HL-60 (cell line): ENCODE measurements at regions not wholly inside any gene's neighbourhood (a gene's known extent, or its start where the extent isn't known, plus 50 kb on each side); places are given as distances from the start of the nearest gene placed in this dataset.
"Not testable (repeated sequence)": the region's sequence is repeated elsewhere in the genome, so short reads cannot be mapped to it uniquely, and the experiment has no call there.

Experiments used
- DNase-seq, 2 experiments: peaks; one replicate each; pipeline ENCODE4 v3.0.0-alpha.2; 2010 to 2020; ENCODE audit warnings: low read depth in 1 of 2, low spot score in 1 of 2
- H3K27ac ChIP-seq: fragments of 250-450 bp; sonication (Bioruptor Pico); replicated peaks from 2 replicates; pipeline ENCODE4 v1.5.1; 2020; ENCODE audit warnings: mild to moderate bottlenecking, moderate library complexity
- H3K27me3 ChIP-seq: fragments of 250-450 bp; sonication (Bioruptor Pico); 2 replicates; pipeline ENCODE4 v1.5.1; 2021; ENCODE audit warnings: mild to moderate bottlenecking, moderate library complexity; ENCODE audit not compliant: insufficient read depth, poor library complexity, severe bottlenecking
- H3K4me3 ChIP-seq: replicated peaks from 2 replicates; pipeline ENCODE4 v1.5.1; 2011; ENCODE audit warnings: mild to moderate bottlenecking, control low read depth, low read length; ENCODE audit not compliant: insufficient read depth
- GABPA ChIP-seq: IDR thresholded peaks from 2 replicates; pipeline ENCODE4 v1.6.1; 2012; ENCODE audit warnings: low read depth
- POLR2AphosphoS5 ChIP-seq: IDR thresholded peaks from 2 replicates; pipeline ENCODE4 v1.6.1; 2012; ENCODE audit warnings: low read depth
- SPI1 ChIP-seq: IDR thresholded peaks from 2 replicates; pipeline ENCODE4 v1.6.1; 2012; ENCODE audit warnings: low read depth, mild to moderate bottlenecking, borderline replicate concordance
- TF ChIP-seq, protein P1 (sequence below): IDR thresholded peaks from 2 replicates; pipeline ENCODE4 v1.6.1; 2012; ENCODE audit warnings: low read depth; ENCODE audit not compliant: insufficient replicate concordance
- TF ChIP-seq, protein P2 (sequence below): IDR thresholded peaks from one replicate; pipeline ENCODE4 v1.5.1; 2011; ENCODE audit warnings: low read length, control low read depth, inconsistent platforms; ENCODE audit not compliant: insufficient read depth

DNA sequence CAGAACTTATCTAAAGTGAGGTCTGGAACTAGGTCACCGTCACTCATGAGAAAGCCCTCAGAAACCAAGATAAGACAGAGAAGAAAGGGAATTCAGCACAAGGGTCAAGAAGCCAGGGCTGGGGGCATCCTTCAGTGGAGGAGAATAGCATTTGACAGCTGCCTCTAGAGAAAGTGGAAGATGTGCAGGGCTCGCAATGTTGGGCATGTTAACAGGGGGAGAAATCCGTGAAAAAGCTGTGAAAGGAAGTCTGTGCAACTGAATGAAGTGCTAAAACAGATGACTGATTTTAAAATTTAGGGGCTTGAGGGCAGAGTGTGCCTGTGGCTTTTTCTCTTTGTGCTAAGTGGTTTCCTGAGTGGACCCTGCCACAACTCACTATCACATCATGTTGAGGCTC is 97.7 kb upstream of the IFNG-AS1 start:
- no peak for TF ChIP-seq GABPA
- TF ChIP-seq, protein P1, sequence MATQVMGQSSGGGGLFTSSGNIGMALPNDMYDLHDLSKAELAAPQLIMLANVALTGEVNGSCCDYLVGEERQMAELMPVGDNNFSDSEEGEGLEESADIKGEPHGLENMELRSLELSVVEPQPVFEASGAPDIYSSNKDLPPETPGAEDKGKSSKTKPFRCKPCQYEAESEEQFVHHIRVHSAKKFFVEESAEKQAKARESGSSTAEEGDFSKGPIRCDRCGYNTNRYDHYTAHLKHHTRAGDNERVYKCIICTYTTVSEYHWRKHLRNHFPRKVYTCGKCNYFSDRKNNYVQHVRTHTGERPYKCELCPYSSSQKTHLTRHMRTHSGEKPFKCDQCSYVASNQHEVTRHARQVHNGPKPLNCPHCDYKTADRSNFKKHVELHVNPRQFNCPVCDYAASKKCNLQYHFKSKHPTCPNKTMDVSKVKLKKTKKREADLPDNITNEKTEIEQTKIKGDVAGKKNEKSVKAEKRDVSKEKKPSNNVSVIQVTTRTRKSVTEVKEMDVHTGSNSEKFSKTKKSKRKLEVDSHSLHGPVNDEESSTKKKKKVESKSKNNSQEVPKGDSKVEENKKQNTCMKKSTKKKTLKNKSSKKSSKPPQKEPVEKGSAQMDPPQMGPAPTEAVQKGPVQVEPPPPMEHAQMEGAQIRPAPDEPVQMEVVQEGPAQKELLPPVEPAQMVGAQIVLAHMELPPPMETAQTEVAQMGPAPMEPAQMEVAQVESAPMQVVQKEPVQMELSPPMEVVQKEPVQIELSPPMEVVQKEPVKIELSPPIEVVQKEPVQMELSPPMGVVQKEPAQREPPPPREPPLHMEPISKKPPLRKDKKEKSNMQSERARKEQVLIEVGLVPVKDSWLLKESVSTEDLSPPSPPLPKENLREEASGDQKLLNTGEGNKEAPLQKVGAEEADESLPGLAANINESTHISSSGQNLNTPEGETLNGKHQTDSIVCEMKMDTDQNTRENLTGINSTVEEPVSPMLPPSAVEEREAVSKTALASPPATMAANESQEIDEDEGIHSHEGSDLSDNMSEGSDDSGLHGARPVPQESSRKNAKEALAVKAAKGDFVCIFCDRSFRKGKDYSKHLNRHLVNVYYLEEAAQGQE, result no peak
- TF ChIP-seq POLR2AphosphoS5, result no peak
- TF ChIP-seq SPI1, result no peak
- TF ChIP-seq, protein P2, sequence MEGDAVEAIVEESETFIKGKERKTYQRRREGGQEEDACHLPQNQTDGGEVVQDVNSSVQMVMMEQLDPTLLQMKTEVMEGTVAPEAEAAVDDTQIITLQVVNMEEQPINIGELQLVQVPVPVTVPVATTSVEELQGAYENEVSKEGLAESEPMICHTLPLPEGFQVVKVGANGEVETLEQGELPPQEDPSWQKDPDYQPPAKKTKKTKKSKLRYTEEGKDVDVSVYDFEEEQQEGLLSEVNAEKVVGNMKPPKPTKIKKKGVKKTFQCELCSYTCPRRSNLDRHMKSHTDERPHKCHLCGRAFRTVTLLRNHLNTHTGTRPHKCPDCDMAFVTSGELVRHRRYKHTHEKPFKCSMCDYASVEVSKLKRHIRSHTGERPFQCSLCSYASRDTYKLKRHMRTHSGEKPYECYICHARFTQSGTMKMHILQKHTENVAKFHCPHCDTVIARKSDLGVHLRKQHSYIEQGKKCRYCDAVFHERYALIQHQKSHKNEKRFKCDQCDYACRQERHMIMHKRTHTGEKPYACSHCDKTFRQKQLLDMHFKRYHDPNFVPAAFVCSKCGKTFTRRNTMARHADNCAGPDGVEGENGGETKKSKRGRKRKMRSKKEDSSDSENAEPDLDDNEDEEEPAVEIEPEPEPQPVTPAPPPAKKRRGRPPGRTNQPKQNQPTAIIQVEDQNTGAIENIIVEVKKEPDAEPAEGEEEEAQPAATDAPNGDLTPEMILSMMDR, result no peak
- Histone ChIP-seq H3K27ac (no peak overlapping the region), H3K27me3 (no peaks in the 10 kb centered on the region), H3K4me3 (no peak overlapping the region)
- DNase-seq, result no peak

DNA sequence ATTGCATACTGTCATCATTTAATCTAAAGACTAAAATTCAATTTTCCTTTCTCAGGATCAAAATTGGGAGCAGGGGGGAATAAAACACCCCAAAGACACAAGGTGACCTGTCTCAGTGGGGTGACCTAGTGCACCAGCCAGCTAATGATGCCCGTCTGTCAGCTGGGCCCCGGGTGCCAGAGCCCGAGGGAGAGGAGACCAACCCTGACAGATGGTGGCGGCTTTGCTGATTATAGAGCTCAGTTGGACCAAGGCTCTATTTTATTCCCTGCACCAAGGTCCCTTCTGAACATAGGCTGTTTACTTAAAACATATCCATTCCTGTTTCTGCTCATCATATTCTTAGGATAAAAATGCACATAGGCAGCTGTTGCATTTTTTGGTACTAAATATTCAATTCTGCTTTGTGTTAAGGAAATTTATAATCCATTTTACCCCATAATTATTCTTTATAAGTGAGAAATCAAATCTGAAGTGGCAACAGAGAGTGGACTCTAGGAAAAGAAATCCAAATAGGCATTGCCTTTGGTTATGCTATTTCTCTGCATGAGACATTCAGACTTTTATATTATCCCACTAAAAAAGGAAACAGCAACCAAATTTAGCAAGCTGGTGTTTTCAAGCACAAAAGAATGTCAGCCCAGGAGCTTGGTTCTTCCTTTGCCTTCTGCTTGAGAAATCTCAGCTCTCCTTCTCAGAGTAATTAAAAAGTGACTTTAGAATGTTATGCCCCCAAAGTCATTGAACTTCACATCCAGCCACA is 96.8 kb upstream of the IFNG-AS1 start:
- no peak for DNase-seq
- no peak for TF ChIP-seq SPI1
- no peak for TF ChIP-seq POLR2AphosphoS5
- TF ChIP-seq, protein P2, result no peak
- TF ChIP-seq, protein P1, result no peak
- no peak for TF ChIP-seq GABPA
- Histone ChIP-seq H3K4me3 (no peak overlapping the region), H3K27me3 (no peaks in the 10 kb centered on the region), H3K27ac (no peak overlapping the region)

DNA sequence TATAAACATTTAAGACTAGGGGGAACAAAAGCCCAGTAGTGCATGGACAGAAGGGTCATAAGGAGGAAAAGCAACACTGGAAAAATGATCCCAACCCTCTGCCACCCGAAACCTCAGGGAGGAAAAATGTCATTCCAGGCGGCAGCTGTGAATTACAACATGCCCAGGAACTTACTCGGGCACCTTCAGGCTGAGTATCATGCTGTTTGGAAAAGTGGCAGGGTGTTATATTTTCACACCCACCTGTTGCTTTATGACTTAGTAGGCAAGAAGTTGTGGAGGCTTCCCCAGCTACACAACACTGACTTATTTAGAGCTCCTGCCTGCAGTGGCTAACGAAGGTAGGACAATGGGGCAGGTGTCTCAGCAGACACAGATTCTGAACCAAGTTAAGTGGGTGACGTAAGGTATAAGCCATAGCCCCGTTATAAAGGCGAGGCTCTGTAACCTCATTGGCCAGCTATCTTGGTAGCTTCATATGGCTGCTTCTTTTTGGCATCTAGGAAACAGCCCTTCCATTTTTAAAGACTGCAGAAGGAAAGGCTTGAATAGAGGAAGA is 96.1 kb upstream of the IFNG-AS1 start:
- no peaks in the 10 kb centered on the region for H3K27me3 ChIP-seq
- no peak overlapping the region for H3K27ac ChIP-seq
- H3K4me3 ChIP-seq, result no peak overlapping the region
- no peak for TF ChIP-seq SPI1
- TF ChIP-seq, protein P2, result no peak
- TF ChIP-seq, protein P1, result no peak
- no peak for TF ChIP-seq POLR2AphosphoS5
- TF ChIP-seq GABPA, result no peak
- DNase-seq, result no peak

DNA sequence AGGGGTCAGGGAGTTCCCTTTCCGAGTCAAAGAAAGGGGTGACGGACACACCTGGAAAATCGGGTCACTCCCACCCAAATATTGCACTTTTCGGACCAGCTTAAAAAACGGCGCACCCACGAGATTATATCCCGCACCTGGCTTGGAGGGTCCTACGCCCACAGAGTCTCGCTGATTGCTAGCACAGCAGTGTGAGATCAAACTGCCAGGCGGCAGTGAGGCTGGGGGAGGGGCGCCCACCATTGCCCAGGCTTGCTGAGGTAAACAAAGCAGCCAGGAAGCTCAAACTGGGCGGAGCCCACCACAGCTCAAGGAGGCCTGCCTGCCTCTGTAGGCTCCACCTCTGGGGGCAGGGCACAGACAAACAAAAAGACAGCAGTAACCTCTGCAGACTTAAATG is 88.8 kb upstream of the IFNG-AS1 start:
- H3K27me3 ChIP-seq, H3K4me3 ChIP-seq, DNase-seq, H3K27ac ChIP-seq: not testable (repeated sequence)
